AG10803 (cell line): ENCODE measurements at regions not wholly inside any gene's neighbourhood (a gene's known extent, or its start where the extent isn't known, plus 50 kb on each side); places are given as distances from the start of the nearest gene placed in this dataset.

ENCODE experiments used
- DNase-seq: peaks from one replicate; pipeline ENCODE4 v3.0.0; 2010; ENCODE audit warnings: low read depth
- H3K4me3 ChIP-seq: 2 replicates; pipeline ENCODE4 v1.5.1; 2011; ENCODE audit warnings: mild to moderate bottlenecking, low read length, control low read depth
- TF ChIP-seq, protein P1 (sequence below): conservative IDR thresholded peaks from 2 replicates; pipeline ENCODE4 v1.5.1; 2011; ENCODE audit warnings: mild to moderate bottlenecking, low read length, control low read depth, inconsistent platforms

DNA sequence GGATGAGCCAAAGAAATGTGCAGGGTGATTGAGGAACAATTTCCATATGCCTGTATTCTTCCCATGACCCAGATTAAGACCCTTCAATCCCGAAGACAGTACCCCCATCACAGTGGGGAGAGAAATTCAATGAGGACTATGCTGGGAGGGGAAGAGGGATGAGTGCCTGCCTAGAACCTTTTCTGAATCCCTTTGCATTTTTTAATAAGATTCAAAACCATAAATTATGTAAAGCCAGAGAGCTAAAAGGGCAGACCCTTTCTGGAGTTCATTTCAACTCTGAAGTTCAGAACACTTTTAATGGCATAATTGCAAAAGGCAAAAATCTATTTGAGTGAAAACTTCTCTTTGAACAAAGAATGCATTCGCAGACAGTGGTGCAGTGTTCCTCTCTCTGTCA lies 529.5 kb downstream of the NTRK3 start:
- H3K4me3 ChIP-seq = no peak overlapping the region
- TF ChIP-seq, protein P1, sequence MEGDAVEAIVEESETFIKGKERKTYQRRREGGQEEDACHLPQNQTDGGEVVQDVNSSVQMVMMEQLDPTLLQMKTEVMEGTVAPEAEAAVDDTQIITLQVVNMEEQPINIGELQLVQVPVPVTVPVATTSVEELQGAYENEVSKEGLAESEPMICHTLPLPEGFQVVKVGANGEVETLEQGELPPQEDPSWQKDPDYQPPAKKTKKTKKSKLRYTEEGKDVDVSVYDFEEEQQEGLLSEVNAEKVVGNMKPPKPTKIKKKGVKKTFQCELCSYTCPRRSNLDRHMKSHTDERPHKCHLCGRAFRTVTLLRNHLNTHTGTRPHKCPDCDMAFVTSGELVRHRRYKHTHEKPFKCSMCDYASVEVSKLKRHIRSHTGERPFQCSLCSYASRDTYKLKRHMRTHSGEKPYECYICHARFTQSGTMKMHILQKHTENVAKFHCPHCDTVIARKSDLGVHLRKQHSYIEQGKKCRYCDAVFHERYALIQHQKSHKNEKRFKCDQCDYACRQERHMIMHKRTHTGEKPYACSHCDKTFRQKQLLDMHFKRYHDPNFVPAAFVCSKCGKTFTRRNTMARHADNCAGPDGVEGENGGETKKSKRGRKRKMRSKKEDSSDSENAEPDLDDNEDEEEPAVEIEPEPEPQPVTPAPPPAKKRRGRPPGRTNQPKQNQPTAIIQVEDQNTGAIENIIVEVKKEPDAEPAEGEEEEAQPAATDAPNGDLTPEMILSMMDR = no peak
- DNase-seq = no peak

DNA sequence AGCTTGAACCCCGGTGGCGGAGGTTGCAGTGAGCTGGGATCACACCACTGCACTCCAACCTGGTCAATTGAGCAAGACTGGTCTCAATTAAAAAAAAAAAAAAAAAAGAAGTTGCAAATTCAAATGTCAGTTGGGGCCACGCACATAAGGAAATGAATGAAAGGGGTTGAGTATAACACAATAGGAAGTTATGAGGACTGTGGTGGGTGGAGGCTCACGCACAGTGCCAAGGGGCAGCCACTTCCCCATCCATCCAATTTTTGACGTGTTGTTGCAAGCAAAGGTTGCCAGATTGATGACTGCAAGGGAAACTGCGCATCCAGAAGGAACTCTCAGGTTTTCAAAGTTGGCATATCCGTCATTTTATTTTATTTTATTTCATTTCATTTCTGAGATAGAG lies 532.2 kb downstream of the NTRK3 start:
- TF ChIP-seq, protein P1 = no peak
- H3K4me3 ChIP-seq = no peak overlapping the region
- no peak for DNase-seq

DNA sequence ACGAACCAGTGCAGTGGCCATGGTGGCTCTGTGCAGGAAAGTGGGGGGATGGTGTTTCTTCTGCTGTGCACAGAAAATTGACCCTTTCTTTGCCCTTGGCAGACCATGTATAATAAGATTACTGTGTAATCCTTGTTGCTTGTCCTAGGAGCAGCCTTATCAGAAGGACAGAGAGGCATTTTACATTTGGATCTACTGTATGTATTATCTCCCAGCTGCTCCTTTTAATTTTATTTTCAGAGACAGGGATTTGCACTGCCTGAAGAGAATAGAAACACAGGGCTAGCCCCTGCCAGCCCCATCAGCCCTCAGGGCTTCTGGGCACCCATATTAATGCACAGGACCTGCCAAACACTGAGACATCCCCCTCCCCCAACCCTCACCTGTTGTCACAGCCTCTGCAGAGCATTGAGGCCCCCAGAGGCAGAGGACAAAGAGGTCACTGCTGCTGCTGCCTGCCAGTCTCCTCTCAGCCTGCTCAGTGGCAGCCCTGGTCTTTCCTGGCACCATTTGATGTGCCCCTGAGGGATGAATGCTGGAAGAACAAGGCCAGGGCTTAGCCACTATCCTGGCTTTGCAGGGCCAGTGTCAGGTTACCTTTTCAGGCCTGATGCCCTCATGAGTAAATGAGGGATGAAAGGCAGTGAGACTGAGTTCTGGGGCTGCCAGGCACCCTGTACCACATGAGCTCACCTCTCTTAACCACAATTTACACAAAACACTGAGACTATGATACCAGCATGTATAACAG lies 533.4 kb downstream of the NTRK3 start:
- H3K4me3 ChIP-seq = no peak overlapping the region
- no peak for DNase-seq
- TF ChIP-seq, protein P1 = no peak

DNA sequence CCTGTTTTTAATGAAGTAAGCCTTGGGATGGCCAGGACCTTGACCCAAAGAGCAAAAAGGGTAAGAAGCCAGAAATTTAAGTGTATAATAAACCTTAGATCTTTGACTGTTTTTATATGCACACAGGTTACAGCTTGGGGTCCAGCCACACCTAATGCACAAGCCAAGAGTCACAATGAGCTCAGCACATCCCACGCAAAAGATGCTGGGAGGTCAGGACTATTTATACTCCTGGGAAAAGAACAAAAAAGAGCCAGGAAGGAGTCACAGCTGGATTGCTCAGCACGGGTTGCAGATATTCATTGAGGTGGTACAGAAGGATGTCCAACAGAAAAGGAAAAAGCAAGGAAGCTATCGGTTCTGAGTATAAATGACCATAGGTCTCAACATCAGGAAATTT lies 536.3 kb downstream of the NTRK3 start:
- TF ChIP-seq, protein P1 = no peak
- DNase-seq = no peak
- no peak overlapping the region for H3K4me3 ChIP-seq

DNA sequence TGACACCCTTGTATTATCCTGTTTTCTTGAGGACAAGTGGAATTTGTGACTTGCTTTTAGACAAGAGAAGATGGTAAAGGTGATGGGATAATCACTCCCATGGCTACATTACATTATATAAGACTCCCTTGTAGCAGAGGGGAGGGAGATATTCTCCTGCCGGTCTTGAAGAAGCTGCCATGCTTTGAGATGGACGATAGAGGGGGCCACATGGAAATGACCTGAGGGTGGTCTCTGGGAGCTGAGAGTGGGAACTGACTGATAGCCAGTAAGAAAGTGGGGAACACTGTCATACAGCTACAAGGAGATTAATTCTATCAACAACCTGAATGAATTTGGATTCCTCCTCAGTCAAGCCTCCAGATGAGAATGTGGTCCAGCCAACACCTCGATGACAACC lies 540.1 kb downstream of the NTRK3 start:
- TF ChIP-seq, protein P1 = no peak
- no peak for DNase-seq
- H3K4me3 ChIP-seq = no peak overlapping the region

DNA sequence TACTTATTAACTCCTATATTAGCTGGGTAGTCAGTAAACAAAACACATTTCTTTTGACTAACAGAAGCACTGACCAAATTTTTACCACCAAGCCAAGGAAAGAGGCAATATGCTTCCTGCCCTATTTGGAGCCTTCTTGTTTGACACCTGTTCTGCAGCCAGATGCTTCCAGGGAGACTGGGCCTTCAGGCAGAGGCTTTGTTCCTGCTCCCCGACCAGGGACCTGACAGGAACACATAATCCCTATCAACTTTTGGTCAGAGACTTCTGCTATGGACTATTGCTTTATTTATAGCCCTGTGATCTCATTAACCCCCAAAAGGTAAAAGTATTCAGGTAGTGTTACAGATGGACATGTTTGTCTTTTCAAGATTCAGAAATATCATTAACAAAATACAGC lies 541.3 kb downstream of the NTRK3 start:
- H3K4me3 ChIP-seq = no peak overlapping the region
- TF ChIP-seq, protein P1 = no peak
- DNase-seq = no peak

DNA sequence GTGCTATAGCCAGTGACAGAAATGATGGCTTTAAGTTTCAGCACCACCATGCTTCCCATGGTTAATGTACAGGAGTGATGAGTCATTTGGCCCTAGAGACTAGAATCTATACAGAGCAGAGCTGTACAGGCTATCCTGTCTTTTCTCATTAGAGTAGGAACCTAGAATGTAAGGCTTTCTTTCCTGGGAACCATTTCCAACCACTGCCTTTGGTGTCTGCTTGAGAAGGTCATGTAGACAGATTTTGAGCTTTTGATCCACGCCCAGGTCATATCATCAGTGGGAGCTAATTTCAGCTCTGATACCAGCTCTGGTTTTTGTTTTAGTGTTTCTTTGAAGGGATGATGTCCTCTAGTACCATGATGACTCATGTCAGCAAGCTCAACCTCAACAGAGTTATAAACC lies 543.1 kb downstream of the NTRK3 start:
- TF ChIP-seq, protein P1 = no peak
- H3K4me3 ChIP-seq = no peak overlapping the region
- no peak for DNase-seq
